ENCODE measurements at regions not wholly inside any gene's neighbourhood (a gene's known extent, or its start where the extent isn't known, plus 50 kb on each side); places are given as distances from the start of the nearest gene placed in this dataset.

- TF ChIP-seq ZNF280D (tag by site-specific recombination; IDR thresholded peaks at IDR 0.05) (no peak), ZNF138 (tag by site-specific recombination; IDR thresholded peaks at IDR 0.05; ENCODE audit: borderline replicate concordance) (no peak), KLF16 (tag by site-specific recombination; IDR thresholded peaks at IDR 0.05) (no peak), FEZF1 (tag by site-specific recombination; IDR thresholded peaks at IDR 0.05) (0 out of 2 replicates have a peak, but pooled peaks have one; percentile 21)
Measured at GRCh38 chr6:122075084-122075838, 324.2 kb upstream of the HSF2 start (continued).

DNA sequence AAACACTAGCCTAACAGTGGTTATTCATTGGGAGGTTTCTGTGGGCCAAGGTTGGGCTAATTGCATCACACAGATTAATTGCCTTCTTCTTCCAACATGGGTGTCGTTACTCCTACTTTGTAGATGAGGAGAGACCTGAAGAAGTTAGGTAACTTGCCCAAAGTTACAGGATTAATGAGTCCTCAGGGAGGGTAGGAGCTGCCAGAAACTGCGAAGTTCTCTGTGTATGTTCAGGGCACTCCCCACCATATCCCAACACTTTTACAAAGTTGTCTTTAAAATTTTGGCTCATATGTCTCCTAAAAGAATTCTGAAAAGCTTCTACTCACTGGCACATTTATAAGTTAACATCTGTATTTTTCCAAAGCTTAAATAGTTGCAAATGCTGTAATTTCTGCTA lies 323.5 kb upstream of the HSF2 start:
- CTCF ChIA-PET, result no interaction called here

More for the DNA sequence above, 323.5 kb upstream of the HSF2 start:
- no peaks in the 10 kb centered on the region for H3K9me3 ChIP-seq (ENCODE audit: control insufficient read depth, insufficient read depth, low read depth, low read length)
- no peak overlapping the region for H3K4me3 ChIP-seq (ENCODE audit: low read depth, low read length)
- TF ChIP-seq, protein P1, sequence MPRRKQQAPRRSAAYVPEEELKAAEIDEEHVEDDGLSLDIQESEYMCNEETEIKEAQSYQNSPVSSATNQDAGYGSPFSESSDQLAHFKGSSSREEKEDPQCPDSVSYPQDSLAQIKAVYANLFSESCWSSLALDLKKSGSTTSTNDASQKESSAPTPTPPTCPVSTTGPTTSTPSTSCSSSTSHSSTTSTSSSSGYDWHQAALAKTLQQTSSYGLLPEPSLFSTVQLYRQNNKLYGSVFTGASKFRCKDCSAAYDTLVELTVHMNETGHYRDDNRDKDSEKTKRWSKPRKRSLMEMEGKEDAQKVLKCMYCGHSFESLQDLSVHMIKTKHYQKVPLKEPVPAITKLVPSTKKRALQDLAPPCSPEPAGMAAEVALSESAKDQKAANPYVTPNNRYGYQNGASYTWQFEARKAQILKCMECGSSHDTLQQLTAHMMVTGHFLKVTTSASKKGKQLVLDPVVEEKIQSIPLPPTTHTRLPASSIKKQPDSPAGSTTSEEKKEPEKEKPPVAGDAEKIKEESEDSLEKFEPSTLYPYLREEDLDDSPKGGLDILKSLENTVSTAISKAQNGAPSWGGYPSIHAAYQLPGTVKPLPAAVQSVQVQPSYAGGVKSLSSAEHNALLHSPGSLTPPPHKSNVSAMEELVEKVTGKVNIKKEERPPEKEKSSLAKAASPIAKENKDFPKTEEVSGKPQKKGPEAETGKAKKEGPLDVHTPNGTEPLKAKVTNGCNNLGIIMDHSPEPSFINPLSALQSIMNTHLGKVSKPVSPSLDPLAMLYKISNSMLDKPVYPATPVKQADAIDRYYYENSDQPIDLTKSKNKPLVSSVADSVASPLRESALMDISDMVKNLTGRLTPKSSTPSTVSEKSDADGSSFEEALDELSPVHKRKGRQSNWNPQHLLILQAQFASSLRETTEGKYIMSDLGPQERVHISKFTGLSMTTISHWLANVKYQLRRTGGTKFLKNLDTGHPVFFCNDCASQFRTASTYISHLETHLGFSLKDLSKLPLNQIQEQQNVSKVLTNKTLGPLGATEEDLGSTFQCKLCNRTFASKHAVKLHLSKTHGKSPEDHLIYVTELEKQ (tag by site-specific recombination; IDR thresholded peaks at IDR 0.05; ENCODE audit: borderline replicate concordance), result no peak
- TF ChIP-seq ZNF394 (tag by site-specific recombination; IDR thresholded peaks at IDR 0.05; ENCODE audit: borderline replicate concordance) (no peak), GFI1B (tag by site-specific recombination; IDR thresholded peaks at IDR 0.05) (no peak), ZNF16 (tag by site-specific recombination; IDR thresholded peaks at IDR 0.05; ENCODE audit: low read depth) (no peak), ZNF266 (tag by site-specific recombination; IDR thresholded peaks at IDR 0.05; ENCODE audit: low read depth) (no peak), ZNF302 (tag by site-specific recombination; IDR thresholded peaks at IDR 0.05; ENCODE audit: low read depth) (no peak), ZNF23 (tag by site-specific recombination; IDR thresholded peaks at IDR 0.05; ENCODE audit: borderline replicate concordance) (no peak), ZNF248 (tag by site-specific recombination; IDR thresholded peaks at IDR 0.05) (no peak), ZXDB (tag by site-specific recombination; IDR thresholded peaks at IDR 0.05) (no peak), ZNF560 (tag by site-specific recombination; IDR thresholded peaks at IDR 0.05; ENCODE audit: borderline replicate concordance) (no peak), HOXA7 (CRISPR knock-in tag; IDR thresholded peaks at IDR 0.05; ENCODE audit: borderline replicate concordance) (no peak), CTCF (tag by site-specific recombination; IDR thresholded peaks at IDR 0.05) (no peak), FEZF1 (tag by site-specific recombination; IDR thresholded peaks at IDR 0.05) (no peak)
- TF ChIP-seq, protein P2, sequence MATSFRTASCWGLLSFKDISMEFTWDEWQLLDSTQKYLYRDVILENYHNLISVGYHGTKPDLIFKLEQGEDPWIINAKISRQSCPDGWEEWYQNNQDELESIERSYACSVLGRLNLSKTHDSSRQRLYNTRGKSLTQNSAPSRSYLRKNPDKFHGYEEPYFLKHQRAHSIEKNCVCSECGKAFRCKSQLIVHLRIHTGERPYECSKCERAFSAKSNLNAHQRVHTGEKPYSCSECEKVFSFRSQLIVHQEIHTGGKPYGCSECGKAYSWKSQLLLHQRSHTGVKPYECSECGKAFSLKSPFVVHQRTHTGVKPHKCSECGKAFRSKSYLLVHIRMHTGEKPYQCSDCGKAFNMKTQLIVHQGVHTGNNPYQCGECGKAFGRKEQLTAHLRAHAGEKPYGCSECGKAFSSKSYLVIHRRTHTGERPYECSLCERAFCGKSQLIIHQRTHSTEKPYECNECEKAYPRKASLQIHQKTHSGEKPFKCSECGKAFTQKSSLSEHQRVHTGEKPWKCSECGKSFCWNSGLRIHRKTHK (tag by site-specific recombination; IDR thresholded peaks at IDR 0.05), result no peak
- TF ChIP-seq, protein P3, sequence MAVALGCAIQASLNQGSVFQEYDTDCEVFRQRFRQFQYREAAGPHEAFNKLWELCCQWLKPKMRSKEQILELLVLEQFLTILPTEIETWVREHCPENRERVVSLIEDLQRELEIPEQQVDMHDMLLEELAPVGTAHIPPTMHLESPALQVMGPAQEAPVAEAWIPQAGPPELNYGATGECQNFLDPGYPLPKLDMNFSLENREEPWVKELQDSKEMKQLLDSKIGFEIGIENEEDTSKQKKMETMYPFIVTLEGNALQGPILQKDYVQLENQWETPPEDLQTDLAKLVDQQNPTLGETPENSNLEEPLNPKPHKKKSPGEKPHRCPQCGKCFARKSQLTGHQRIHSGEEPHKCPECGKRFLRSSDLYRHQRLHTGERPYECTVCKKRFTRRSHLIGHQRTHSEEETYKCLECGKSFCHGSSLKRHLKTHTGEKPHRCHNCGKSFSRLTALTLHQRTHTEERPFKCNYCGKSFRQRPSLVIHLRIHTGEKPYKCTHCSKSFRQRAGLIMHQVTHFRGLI (tag by site-specific recombination; IDR thresholded peaks at IDR 0.05), result no peak
- POLR2A ChIA-PET, result no interaction called here
- H3K4me1 ChIP-seq (ENCODE audit: control insufficient read depth, insufficient read depth, low read length), result peaks cover 4% of the 10 kb centered on the region
- H3K27ac ChIP-seq (ENCODE audit: extremely low read depth, low read depth, low read length), result no peak overlapping the region
- H3K36me3 ChIP-seq (ENCODE audit: control insufficient read depth in 2 of 2, insufficient read depth in 1 of 2, low read length in 2 of 2), result no peaks in the 10 kb centered on the region
